ENCODE measurements at regions not wholly inside any gene's neighbourhood (a gene's known extent, or its start where the extent isn't known, plus 50 kb on each side); places are given as distances from the start of the nearest gene placed in this dataset.
A peak's percentile ranks its signal among the peaks of the same experiment; 100 is the strongest.

DNA sequence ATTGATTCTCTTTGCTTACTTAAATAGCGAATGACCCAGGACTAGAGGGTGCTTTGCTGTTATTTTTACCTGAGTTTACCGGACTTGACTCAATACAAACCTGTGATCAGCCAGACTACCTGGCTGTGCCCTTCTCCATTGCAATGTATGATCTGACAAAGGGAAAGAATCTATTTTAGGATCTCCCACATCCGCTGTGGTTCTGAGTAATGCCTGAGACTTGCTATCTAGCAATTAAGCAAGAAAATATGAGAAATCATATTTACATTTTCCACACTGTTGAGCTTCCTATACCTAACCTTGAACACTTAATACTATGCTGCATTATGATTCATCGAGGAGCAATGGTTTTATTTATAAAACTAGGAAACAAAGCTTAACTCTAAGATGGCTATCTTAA lies 215.2 kb downstream of the RAD51AP2 start:
- no peak for DNase-seq

DNA sequence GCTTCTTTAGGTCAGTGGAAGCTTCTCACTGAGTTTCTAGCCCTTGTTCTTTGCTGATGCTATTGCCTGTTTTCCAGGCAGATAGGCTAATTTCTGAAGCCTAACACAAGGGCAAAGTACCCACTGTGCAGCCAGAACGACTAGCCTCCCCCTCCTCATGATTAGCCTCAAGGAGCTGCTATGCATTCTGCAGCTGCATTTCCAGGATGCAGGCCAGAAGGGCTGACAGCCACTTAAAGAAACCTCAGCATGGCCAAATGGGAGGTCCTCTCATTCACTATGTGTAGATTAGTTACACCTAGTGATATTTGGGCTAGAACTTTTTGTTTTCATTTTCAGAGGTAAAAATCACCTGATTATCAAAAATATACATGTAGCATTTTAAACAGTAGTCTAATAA lies 216.0 kb downstream of the RAD51AP2 start:
- no peak for DNase-seq

DNA sequence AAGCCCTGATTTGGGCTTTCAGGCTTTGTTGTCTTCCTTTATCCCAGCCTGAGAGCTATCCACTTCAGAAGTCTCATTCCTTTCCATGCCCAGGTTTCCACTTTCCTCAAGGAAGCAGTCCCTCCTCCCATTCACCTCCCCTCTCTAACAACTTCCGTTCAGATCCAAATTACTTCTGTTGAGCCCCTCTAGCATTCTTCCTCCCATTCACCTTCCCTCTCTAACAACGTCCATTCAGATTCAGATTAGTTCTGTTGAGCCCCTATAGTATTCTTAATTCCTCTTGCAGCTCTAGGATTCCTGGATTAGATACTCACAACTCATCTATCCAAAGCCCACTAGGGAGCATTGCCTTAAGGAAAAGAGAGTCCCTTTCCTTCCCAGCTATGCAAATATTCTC lies 216.8 kb downstream of the RAD51AP2 start:
- DNase-seq: no peak

DNA sequence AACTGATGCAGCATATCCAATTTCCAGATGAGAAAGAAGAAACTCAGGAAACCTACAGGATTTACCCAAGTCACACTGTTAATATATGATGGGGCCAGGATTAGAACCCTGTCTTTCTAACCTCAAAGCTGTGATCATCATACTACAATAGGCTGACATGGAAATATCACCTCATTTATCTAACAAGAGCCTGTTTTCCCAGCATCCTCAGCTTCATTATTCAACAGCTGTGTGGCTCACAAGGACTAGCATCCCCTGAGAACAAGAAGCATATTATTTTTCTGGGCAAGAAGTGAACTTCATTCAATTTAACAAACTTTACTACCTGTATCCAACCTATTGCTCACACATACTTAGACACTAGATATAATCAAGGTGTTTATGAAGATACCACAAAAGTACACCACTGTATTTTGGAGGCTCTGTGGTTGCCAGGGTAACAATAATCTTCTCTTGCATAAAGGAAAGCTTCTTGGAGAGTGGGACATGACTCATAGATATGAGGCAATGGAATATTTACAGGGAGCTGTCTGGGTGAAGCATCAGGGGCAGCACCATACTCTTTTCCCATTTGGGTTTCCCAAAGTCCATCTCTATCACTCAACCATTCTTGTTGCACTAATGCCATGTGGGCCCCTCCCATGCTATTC lies 218.2 kb downstream of the RAD51AP2 start:
- DNase-seq: no peak

DNA sequence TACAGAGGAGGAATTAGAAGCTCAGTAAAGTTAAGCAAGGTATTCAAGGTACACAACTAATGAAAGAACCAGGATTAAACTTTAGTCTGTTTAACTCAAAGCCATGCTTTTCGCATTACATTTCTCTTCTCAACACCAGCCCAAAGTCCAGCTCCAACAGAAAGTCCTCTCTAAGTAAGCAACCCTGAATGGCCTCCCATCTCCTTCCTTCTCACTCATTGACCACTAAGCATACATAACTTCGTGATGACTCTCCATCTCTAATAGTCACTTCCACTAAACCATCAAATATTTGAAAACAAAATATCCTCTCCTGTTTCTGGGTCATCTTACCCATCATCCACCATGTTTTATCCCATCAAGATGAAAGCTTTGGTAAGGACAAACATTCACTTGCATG lies 219.8 kb downstream of the RAD51AP2 start:
- DNase-seq: no peak

DNA sequence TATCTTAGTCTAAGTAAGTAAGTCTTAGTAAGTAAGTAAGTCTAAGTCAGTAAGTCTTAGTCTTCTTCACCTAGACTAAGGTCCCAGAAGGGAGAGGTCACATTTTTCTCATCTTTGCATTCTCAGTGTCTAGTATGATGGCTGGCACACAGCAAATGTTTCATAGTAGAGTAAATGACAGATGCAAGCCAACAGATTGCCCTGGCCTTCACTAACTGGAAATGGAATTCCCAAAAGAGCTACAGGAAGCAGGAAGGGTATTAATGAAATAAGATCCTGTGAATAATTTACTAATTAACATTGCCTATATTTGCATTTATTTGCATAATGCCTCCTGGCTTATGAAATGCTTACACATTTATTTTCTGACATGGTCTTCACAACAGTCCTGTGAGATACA lies 221.6 kb downstream of the RAD51AP2 start:
- no peak for DNase-seq

DNA sequence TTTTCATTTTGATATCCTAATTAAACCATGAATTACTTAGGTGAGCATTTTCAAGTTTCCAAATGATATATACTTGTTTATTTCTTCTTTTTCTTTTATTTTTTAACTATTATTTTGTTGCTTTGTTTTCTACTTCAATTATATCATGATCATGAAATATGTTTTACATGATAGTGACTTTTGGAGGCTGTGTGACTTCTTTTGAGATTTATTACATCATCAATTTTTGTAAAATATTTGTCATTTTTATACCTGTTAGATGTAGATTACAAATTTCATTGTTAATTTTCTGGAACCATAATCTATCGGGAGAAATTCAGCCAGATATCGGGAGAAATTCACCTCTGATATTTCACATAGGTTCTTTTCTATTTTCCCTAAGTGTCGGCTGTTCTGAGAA lies 228.6 kb downstream of the RAD51AP2 start:
- DNase-seq: no peak

DNA sequence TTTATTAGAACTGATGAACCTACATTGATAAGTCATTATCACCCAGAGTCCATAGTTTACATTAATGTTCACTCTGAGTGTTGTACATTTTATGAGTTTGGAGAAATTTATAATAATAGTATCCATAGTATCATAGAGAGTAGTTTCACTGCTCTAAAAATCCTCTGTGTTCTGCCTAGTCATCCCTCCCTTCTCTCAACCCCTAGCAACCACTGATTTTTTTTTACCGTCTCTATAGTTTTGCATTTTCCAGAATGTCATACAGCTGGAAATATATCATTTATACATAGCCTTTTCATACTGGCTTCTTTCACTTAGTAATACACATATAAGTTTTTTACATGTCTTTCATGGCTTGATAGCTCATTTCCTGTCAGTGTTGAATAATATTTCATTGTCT lies 231.1 kb downstream of the RAD51AP2 start:
- no peak for DNase-seq

DNA sequence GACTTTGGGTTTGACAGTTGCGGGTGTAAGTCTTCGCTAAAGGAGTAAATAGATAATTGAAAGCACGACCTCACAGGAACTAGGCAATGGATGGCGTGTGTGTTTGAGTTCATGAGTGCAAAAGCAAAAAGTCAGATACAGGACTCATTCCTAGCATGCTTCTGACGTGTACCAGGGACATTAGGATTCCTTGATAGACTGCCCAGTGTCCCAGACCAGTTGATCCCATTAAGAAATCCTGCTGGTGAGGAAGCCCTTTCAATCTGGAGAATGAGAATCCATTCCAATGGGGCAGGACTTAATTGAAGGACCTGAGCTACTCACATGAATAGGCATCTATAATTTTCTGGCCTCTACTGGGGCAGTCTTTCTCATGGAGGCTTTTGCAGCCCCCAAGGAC lies 235.4 kb downstream of the RAD51AP2 start:
- DNase-seq: no peak

DNA sequence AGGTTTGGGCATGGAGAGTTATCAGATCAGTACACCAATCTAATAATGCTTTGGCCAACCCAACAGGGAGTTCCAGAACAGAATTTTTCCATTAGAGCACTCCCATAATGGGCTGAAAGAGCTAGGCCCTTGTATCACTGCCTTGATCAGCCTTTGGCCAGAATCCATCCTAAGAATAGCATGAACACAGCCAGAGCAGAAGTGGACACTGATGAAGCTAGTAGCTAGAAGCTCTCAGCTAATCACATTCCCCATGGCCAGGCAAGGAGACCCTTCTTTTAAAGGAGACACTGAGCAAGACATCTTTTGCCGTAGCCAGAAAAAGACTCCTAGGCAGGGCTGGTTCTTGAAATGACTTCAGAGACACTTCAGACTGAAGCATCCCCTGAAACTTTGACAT lies 236.0 kb downstream of the RAD51AP2 start:
- DNase-seq: no peak

DNA sequence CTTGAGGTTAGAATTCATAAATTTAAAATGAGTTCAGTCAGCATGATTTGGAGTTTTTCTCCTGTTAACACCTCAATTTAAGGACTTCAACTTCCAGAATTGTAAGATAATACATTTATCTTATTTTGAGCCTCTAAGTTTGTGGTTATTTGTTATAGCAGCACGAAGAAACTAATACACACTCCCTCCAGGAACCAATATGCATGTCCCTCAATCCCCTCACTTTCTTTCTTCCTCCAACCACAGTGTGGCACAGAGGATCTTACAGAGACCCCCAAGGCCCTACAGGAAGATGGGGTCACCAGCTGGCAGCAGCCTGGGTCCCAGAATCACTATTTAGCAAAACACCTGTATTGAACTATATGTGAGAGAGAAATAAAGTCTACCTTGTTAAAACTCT lies 242.0 kb downstream of the RAD51AP2 start:
- DNase-seq: no peak

DNA sequence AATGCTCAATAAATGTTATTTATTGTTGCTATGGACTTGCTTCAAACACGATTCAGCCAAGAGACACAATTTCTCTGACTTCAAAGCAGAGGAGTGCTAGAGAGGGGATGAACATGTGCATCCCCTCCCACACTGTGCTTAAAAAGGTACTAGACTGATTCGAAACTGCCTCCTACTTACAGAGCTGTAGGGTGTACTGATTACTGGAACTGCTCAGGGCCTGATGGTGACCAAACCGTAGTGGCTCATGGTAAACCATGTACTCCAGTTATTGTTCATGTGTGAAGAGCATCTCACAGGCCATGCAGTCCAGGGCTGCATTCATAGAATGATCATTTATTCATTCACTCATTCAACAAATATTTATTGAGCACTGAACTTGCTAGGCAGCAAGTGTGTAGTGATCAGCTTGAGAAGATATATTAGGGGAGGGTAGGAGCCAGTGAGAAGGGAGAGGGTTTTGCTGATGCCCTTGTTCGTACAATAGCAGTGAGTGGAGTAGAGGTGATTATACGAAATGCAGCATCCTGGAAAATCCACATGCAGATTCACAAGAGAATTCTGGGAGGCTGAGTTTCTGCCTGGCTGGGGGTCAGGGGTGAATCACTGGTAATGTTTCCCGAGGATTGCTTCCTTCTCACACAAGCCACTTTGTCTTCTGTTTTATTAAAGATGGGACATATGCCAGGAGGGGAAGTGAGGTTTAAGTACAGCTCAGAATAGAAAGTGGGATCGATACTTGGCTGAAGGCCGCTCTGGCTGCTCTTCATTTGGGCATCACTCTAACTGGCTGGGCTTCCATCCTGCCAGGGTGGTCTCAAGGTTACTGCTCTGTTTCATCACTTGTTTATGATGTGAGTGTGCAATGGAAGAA lies 245.4 kb downstream of the RAD51AP2 start:
- DNase-seq: no peak

DNA sequence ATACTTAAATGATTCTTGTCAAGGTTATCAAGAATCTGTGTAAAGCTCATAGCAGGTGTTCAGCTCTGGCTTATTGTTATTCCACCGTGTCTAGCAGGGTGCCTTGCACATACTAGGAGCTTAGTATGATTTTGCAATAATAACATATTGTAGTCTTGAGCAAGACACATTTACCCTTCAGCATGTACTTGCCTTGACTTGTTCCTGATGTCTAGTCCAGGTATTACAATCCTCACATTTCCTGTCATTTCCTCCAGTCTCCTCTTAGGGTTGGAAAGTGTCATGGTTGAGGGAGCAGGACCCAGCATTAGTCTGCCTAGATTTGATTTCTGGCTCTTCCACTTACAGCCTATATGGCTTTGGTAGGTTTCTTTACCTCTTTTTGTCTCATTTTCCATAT lies 246.1 kb downstream of the RAD51AP2 start:
- DNase-seq: no peak

DNA sequence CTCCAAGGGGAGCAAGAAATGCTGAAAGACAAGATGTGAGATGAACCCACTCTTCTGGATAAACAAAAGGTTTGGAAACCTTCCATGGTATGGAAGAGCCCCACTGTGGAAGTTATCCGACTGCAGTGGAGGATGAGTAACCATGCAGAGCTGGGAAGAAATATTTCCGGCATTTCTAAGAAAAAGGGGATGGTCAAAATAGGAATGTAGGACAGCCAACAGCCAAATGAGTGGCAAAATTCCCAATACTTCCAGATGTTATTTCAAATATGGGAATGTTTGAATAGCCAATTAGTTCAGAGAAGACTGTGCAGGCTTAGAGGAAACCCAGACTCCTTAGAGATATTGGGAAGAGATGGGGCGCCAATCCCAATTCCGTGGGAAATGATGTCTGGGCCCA lies 246.8 kb downstream of the RAD51AP2 start:
- DNase-seq: no peak

DNA sequence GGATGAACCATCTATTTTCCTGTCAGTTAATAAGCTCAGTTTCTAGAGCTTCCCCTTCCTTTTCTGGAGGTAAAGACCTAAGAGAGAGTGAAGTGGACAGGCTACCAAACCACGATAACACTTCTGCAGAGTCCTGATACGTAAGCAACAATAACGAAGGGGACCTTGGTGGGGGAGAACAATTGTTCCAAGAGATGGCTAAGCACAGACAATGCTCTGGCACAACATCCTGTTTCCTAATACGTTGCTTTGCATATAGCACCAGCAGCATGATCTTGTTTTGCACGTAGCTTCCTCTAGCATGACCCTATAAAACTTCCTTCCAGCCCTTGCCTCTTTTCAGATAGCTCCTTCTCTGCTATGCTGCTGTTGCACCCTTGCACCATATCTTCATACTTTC lies 247.3 kb downstream of the RAD51AP2 start:
- DNase-seq: no peak

DNA sequence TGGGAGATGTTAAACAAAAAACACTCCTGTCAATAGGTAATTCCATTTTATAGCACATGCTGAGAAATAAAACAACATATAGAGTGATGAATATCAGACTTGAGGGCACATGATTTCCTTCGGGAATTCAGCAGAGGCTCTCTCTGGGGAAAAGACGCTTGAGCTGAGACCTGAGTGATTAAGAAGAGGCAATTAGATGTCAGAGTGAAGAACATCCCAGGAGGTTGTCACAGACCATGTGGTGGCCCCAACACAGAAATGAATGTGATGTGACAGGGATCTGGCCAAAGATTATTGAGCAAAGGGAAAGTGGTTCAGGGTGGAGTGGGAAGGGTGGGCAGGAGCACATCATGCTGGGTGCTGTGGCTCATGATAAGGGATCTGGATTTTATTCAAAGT lies 254.7 kb downstream of the RAD51AP2 start:
- DNase-seq: peak; percentile 48

DNA sequence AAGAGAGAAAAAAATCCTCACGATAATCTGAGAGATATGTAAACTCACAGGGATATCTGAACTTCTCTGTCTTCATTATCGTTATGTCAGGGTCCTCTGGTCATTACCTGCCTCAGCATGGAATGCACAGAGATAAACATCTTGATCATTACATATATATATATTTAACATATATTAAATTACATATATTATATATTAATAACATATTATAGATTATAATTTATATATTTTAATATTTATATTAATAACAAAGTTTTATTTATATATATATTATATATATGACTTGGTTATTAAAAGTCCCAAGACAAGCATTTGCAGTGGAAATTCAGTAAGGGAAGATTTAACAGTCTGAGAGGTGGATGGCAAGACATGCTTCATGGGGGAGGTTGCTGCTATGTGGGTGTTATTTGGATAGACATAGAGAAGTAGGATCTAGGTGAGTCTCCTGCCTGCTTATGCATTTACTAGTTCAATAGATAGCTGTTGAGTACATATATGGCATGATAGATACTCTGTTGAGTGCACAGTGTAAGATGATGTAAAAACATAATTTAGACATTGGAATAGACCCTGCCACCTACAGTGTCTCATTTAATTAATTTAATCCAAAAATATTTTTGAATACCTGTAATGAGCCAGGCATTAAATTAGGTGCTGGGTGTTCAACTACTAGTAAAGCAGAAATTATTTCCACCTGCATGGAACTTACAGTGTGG lies 255.2 kb downstream of the RAD51AP2 start:
- DNase-seq: no peak

DNA sequence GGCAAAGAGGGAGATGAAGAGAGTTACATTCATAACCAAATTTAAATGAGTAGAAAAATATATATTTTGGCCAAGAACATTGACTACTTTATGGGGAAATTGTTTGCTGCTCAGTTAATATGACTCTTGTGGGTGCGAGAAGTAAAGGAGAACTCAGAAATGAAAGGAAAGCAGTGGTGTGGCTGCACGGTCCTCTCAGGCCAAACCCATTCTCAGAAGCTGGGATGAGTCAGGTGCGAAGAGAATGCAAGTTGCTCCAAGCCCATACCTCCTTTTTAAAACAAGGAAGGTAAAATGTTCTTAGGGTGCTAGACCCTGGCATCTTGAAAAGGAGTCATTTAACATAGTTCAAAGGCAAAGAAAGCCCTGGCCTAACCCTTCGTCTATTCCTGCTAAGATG lies 258.6 kb downstream of the RAD51AP2 start:
- no peak for DNase-seq

DNA sequence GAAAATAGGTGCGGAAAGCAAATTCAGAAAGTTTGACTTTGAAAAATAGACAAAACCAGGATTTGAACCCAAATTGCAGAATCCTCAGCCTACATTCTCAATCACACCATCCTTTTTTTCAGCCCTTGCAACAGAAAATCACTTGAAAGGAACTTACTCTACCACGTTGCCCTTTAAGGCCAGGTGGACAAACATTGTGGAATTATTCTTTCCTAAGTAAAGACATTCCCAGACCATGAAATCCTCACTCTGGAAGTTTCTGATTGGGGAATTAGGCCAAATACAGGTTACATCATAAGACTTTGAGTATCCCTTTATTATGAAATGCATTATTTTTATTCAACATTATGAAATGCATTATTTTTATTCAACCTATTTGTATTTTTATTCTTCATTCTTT lies 259.4 kb downstream of the RAD51AP2 start:
- no peak for DNase-seq

DNA sequence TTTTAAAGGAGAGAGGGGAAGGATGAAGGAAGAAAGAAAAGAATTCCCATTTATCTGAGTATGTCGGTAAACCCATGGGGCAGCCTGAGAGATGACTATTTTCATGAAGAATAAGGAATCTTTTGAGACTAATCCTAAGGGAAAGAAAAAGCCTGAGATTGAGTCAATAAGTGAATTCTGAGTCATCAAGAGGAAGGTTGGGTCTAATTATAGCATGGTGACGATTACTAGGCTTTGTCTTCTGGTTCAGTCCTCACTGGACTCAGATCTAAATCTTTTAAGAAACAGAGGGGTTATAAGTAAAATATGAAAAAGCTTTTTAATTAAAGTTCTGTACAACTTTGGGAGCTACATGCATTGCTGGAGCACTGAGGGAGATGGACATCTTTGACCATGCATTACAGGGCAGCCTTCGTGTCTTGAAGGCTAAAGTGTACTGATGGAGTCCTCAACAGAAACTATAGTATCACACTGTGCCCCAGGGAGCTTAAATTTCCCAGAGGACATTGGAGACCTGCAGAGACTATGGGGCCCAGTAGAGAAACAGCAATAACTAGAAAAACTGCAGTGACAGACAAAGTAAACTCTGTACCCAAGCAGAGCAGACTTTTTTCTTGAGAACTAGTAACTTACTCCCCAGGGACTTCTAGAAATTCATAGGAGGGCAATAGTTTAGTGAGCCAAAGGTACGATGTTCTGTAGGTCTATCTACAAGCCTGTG lies 260.9 kb downstream of the RAD51AP2 start:
- DNase-seq: no peak

DNA sequence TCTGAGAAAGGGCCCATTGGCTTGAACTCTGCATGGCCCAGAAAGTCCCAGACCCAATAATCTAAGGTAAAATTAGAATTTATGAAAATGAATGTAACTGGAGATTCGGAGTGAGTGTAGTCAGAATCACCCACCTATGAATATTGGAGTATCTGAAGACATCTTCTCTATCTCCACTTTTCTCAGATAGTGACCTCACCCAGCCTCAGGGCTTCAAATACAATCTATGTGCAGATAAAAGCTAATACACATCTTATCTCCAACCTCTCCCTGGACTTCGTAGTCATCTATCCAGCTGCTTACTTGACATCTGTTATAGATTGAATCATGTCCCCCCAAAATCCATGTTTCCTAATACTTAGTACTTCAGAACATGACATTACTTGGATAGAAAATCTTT lies 263.2 kb downstream of the RAD51AP2 start:
- DNase-seq: no peak

DNA sequence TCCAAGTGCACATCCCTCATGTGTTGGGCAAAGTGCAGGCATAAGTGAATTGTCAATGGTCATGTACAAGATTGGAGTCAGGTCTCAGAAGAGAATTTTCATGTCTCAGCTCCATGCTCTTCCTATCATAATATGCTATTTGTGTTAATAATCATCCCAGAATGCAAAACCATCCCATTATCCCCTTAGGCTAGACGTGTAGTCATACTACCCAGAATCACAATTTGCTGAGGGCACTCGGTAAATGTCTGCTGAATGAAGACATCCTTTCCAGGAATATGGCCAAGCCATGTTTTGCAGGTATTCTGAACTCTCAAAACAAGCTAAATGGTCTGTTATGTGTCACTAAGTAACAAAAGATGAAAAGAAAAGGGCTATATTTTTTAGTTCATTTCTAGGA lies 263.8 kb downstream of the RAD51AP2 start:
- no peak for DNase-seq

DNA sequence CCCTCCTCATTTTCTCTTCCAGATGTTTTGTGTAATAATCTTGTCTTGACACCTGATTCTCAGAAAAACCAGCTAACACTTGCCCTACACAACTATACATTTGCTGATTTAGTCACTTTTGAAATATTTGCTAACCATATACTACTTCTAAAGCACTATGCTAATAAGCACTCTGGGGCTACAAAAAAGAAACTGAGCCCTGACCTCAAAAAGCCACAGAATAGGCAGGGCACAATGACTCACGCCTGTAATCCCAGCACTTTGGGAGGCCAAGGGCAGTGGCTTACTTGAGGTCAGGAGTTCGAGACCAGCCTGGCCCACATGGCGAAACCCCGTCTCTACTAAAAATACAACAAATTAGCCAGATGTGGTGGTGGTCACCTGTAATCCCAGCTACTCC lies 266.0 kb downstream of the RAD51AP2 start:
- DNase-seq: no peak

Measured in retina (tissue), 1 donor.